ENCODE measurements at regions not wholly inside any gene's neighbourhood (a gene's known extent, or its start where the extent isn't known, plus 50 kb on each side); places are given as distances from the start of the nearest gene placed in this dataset.

GRCh38 chr16:55146966-55147365 lies 177.0 kb upstream of the IRX6 start:
- no peak for TF ChIP-seq CTCF (IDR thresholded peaks at IDR 0.05; ENCODE audit: low read depth, low read length, missing control alignments)
- H3K4me3 ChIP-seq (ENCODE audit: low read depth, low read length), result no peak overlapping the region

GRCh38 chr16:55147396-55147795 lies 176.6 kb upstream of the IRX6 start:
- in situ Hi-C loops (cut with HindIII; ENCODE audit: low sequenced_read_pairs), result no loop called here
- no peak overlapping the region for H3K4me3 ChIP-seq (ENCODE audit: low read depth, low read length)
- DNase-seq (ENCODE audit: low read depth), result no peak
- TF ChIP-seq CTCF (IDR thresholded peaks at IDR 0.05; ENCODE audit: low read depth, low read length, missing control alignments), result no peak

More at GRCh38 chr16:55146966-55147365, 177.0 kb upstream of the IRX6 start:
- no peak for DNase-seq (ENCODE audit: low read depth)
- in situ Hi-C loops (cut with HindIII; ENCODE audit: low sequenced_read_pairs), result no loop called here

- TF ChIP-seq CTCF (IDR thresholded peaks at IDR 0.05; ENCODE audit: low read depth, low read length, missing control alignments), result no peak
- in situ Hi-C loops (cut with HindIII; ENCODE audit: low sequenced_read_pairs), result no loop called here
- no peak overlapping the region for H3K4me3 ChIP-seq (ENCODE audit: low read depth, low read length)
- DNase-seq (ENCODE audit: low read depth), result no peak
Measured at GRCh38 chr16:55149622-55150021, 174.4 kb upstream of the IRX6 start.

- H3K4me3 ChIP-seq (ENCODE audit: low read depth, low read length), result no peak overlapping the region
- no peak for DNase-seq (ENCODE audit: low read depth)
- in situ Hi-C loops (cut with HindIII; ENCODE audit: low sequenced_read_pairs), result no loop called here
- no peak for TF ChIP-seq CTCF (IDR thresholded peaks at IDR 0.05; ENCODE audit: low read depth, low read length, missing control alignments)
Measured at GRCh38 chr16:55151561-55152305, 172.3 kb upstream of the IRX6 start.

GRCh38 chr16:55152875-55153390 lies 171.1 kb upstream of the IRX6 start:
- in situ Hi-C loops (cut with HindIII; ENCODE audit: low sequenced_read_pairs), result no loop called here
- DNase-seq (ENCODE audit: low read depth), result no peak
- H3K4me3 ChIP-seq (ENCODE audit: low read depth, low read length), result no peak overlapping the region
- no peak for TF ChIP-seq CTCF (IDR thresholded peaks at IDR 0.05; ENCODE audit: low read depth, low read length, missing control alignments)

GRCh38 chr16:55154262-55154661 lies 169.7 kb upstream of the IRX6 start:
- no peak overlapping the region for H3K4me3 ChIP-seq (ENCODE audit: low read depth, low read length)
- DNase-seq (ENCODE audit: low read depth), result no peak
- in situ Hi-C loops (cut with HindIII; ENCODE audit: low sequenced_read_pairs), result no loop called here
- TF ChIP-seq CTCF (IDR thresholded peaks at IDR 0.05; ENCODE audit: low read depth, low read length, missing control alignments), result no peak

All from astrocyte of the cerebellum (primary cell).